Parathyroid adenoma (tissue), 2 donors: ENCODE measurements at regions not wholly inside any gene's neighbourhood (a gene's known extent, or its start where the extent isn't known, plus 50 kb on each side); places are given as distances from the start of the nearest gene placed in this dataset.

Source experiments
- H2AFZ ChIP-seq: fragments of 300-600 bp; sonication (generic); one replicate; pipeline ENCODE4 v1.7.0; 2017; ENCODE audit warnings: antibody characterized with exemption, mild to moderate bottlenecking
- H3K27ac ChIP-seq: fragments of 300-600 bp; sonication (generic); one replicate; pipeline ENCODE4 v1.7.0; 2017
- H3K27me3 ChIP-seq: fragments of 300-600 bp; sonication (generic); one replicate; pipeline ENCODE4 v1.7.0; 2017; ENCODE audit warnings: low read length; ENCODE audit not compliant: control insufficient read depth, insufficient read depth
- H3K36me3 ChIP-seq: fragments of 300-600 bp; sonication (generic); one replicate; pipeline ENCODE4 v1.7.0; 2017; ENCODE audit warnings: low read length; ENCODE audit not compliant: control insufficient read depth, insufficient read depth
- H3K4me1 ChIP-seq: fragments of 300-600 bp; sonication (generic); one replicate; pipeline ENCODE4 v1.7.0; 2017; ENCODE audit warnings: control low read depth
- H3K4me2 ChIP-seq: fragments of 300-600 bp; sonication (generic); one replicate; pipeline ENCODE4 v1.7.0; 2017; ENCODE audit warnings: low read length
- H3K4me3 ChIP-seq: fragments of 300-600 bp; sonication (generic); one replicate; pipeline ENCODE4 v1.7.0; 2017; ENCODE audit warnings: low read depth, low read length
- H3K79me2 ChIP-seq: fragments of 300-600 bp; sonication (generic); one replicate; pipeline ENCODE4 v1.7.0; 2017; ENCODE audit warnings: control low read depth
- H3K9ac ChIP-seq: fragments of 300-600 bp; sonication (generic); one replicate; pipeline ENCODE4 v1.7.0; 2017; ENCODE audit warnings: mild to moderate bottlenecking
- H3K9me3 ChIP-seq: fragments of 300-600 bp; sonication (generic); one replicate; pipeline ENCODE4 v1.7.0; 2017; ENCODE audit warnings: low read length; ENCODE audit not compliant: control insufficient read depth
- TF ChIP-seq, protein P1 (sequence below): fragments of 300-600 bp; sonication (generic); IDR thresholded peaks from one replicate; pipeline ENCODE4 v1.7.0; 2017; ENCODE audit warnings: antibody characterized with exemption, mild to moderate bottlenecking
- donor health status: primary hyperparathyroidism.

DNA sequence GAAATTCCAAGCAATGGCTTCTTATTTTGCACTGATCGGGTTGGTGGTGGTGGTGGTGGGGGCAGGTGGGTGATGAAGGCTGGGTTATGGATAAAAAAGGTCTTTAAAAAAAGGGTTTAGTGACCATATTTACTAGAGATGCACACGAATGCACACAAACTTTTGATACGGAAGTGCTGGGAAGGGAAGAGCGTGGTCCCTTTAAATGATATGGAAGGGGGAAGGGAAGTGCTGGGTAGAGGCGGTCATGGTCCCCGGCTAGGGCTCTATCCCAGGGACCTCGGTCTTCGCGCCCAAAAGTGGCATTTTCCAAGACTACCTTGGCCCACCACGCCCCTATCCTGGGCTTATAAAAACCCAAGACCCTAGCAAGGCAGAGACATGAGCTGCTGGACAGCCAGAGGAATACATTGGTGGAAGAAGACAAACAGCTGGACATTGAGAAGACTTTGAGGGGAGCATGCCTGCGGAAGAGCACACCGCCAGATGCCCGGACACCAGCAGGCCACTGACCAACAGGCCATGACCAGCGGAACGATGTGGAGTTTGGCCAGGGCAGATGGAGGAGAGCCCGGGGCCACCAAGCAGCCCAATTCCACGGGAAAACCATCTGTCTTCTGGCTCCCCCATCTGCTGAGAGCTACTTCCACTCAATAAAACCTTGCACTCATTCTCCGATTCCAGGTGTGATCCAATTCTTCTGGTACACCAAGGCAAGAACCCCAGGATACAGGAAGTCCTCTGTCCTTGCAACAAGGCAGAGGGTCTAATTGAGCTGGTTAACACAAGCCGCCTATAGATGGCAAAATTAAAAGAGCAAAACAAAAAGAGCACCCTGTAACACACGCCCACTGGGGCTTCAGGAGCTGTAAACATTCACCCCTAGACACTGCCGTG is 1720.2 kb downstream of the MRPL39 start:
- Histone ChIP-seq H3K4me2 (no peak overlapping the region), H3K36me3 (no peaks in the 10 kb centered on the region), H3K9ac (no peak overlapping the region), H3K4me3 (no peak overlapping the region), H3K27me3 (no peaks in the 10 kb centered on the region), H3K79me2 (no peaks in the 10 kb centered on the region), H2AFZ (no peak overlapping the region), H3K27ac (no peak overlapping the region), H3K9me3 (no peaks in the 10 kb centered on the region), H3K4me1 (no peaks in the 10 kb centered on the region)
- TF ChIP-seq, protein P1, sequence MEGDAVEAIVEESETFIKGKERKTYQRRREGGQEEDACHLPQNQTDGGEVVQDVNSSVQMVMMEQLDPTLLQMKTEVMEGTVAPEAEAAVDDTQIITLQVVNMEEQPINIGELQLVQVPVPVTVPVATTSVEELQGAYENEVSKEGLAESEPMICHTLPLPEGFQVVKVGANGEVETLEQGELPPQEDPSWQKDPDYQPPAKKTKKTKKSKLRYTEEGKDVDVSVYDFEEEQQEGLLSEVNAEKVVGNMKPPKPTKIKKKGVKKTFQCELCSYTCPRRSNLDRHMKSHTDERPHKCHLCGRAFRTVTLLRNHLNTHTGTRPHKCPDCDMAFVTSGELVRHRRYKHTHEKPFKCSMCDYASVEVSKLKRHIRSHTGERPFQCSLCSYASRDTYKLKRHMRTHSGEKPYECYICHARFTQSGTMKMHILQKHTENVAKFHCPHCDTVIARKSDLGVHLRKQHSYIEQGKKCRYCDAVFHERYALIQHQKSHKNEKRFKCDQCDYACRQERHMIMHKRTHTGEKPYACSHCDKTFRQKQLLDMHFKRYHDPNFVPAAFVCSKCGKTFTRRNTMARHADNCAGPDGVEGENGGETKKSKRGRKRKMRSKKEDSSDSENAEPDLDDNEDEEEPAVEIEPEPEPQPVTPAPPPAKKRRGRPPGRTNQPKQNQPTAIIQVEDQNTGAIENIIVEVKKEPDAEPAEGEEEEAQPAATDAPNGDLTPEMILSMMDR = no peak

- Histone ChIP-seq H3K27ac (no peak overlapping the region), H3K4me1 (no peaks in the 10 kb centered on the region)
Observed at GRCh38 chr21:23881783-23882182, 1725.5 kb downstream of the MRPL39 start.

DNA sequence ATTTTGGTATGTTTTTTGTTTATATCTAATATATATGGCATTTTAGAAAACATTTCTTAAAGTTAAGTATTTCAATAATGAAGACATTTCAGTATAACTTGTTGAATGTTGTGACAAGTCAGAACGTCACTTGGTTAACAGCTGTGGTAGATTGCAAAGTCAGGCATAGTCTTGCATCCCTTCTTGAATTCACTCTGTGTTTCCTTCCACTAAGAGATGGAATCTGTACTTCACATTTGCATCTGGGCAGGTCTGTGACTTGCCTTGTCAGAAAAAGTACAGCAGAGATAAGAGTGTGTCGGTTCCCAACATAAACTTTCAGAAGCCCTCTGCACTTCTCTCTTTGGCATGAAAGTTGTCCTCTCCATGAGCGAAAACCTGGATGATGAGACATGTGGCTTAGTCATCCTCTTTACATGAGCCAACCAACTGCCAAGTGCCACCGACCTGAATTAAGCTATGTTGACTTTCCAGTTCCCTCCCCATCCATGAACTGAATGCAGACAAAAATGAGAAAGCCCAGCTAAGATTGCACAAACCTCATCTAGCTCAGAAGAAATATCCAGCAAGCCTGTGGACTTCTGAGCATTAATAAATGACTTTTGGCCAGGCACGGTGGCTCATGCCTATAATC is 1730.2 kb downstream of the MRPL39 start:
- Histone ChIP-seq H3K4me1 (no peaks in the 10 kb centered on the region), H3K27me3 (no peaks in the 10 kb centered on the region), H3K79me2 (no peaks in the 10 kb centered on the region), H2AFZ (no peak overlapping the region), H3K9me3 (no peaks in the 10 kb centered on the region), H3K4me2 (no peak overlapping the region), H3K27ac (no peak overlapping the region), H3K4me3 (no peak overlapping the region), H3K9ac (no peak overlapping the region), H3K36me3 (no peaks in the 10 kb centered on the region)
- TF ChIP-seq, protein P1 = no peak

More at GRCh38 chr21:23881783-23882182, 1725.5 kb downstream of the MRPL39 start:
- Histone ChIP-seq H3K27me3 (no peaks in the 10 kb centered on the region), H3K9ac (no peak overlapping the region), H3K9me3 (no peaks in the 10 kb centered on the region), H3K79me2 (no peaks in the 10 kb centered on the region), H3K36me3 (no peaks in the 10 kb centered on the region), H2AFZ (no peak overlapping the region), H3K4me3 (no peak overlapping the region), H3K4me2 (no peak overlapping the region)
- TF ChIP-seq, protein P1 = no peak

- Histone ChIP-seq H3K4me3 (no peak overlapping the region), H2AFZ (no peak overlapping the region), H3K27ac (no peak overlapping the region), H3K79me2 (no peaks in the 10 kb centered on the region), H3K9me3 (no peaks in the 10 kb centered on the region), H3K4me1 (no peaks in the 10 kb centered on the region), H3K4me2 (no peak overlapping the region), H3K9ac (no peak overlapping the region), H3K36me3 (no peaks in the 10 kb centered on the region), H3K27me3 (no peaks in the 10 kb centered on the region)
- TF ChIP-seq, protein P1 = no peak
Observed at GRCh38 chr21:23874271-23874670, 1733.0 kb downstream of the MRPL39 start.
